ENCODE measurements at regions not wholly inside any gene's neighbourhood (a gene's known extent, or its start where the extent isn't known, plus 50 kb on each side); places are given as distances from the start of the nearest gene placed in this dataset.

DNA sequence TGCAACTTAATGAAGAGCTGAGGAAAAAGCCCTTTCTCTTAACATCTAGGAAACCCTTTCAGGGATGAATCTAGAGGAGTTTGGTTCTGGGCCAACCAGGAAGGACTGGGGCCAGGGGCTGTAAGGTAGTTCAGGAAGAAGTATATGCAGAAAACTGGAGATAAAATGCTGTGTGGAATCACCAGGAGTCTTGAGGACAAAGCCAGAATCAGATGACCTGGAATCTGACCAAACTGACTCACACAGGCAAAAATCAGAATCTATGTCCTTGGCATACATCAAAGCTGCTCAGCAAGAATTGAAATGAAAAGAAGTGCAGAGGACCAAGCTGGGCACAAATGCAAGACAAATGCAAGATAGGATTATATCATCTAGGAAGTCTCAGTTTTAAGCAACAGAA, 59.4 kb upstream of the ATP2C1 start:
- Mint-ChIP-seq H3K36me3 (ENCODE audit: low read depth) (no peaks in the 10 kb centered on the region), H3K27ac (no peak overlapping the region), H3K4me1 (ENCODE audit: low read depth) (no peaks in the 10 kb centered on the region), H3K9me3 (no peaks in the 10 kb centered on the region), H3K27me3 (peaks cover 2% of the 10 kb centered on the region), H3K4me3 (no peak overlapping the region)
- ATAC-seq (no peak), DNase-seq (no peak)
- TF ChIP-seq, protein P1, sequence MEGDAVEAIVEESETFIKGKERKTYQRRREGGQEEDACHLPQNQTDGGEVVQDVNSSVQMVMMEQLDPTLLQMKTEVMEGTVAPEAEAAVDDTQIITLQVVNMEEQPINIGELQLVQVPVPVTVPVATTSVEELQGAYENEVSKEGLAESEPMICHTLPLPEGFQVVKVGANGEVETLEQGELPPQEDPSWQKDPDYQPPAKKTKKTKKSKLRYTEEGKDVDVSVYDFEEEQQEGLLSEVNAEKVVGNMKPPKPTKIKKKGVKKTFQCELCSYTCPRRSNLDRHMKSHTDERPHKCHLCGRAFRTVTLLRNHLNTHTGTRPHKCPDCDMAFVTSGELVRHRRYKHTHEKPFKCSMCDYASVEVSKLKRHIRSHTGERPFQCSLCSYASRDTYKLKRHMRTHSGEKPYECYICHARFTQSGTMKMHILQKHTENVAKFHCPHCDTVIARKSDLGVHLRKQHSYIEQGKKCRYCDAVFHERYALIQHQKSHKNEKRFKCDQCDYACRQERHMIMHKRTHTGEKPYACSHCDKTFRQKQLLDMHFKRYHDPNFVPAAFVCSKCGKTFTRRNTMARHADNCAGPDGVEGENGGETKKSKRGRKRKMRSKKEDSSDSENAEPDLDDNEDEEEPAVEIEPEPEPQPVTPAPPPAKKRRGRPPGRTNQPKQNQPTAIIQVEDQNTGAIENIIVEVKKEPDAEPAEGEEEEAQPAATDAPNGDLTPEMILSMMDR (IDR thresholded peaks at IDR 0.05) = no peak
- intact Hi-C loops (cut with micrococcal nuclease) = no loop called here
- CTCF ChIA-PET = no interaction called here
- POLR2A ChIA-PET = no interaction called here

DNA sequence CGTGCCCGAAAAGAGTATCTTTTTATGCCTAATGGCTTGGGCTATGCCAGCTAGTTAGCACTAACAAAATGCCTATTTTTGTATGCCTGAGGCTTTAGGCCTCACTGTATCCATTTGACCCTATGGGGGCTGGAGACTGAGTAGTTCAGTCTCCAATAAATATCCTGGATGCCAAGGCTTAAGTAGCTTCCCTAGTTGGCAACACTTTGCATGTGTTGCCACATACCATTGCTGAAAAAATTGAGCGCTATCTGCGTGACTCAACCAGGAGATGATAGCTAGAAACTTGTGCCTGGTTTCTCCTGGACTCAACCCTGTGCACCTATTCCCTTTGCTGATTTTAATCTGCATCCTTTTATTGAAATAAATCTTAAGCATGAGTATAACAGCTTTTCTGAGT, 58.4 kb upstream of the ATP2C1 start:
- H3K4me3 Mint-ChIP-seq = no peak overlapping the region
- intact Hi-C loops (cut with micrococcal nuclease) = no loop called here
- CTCF ChIA-PET = no interaction called here
- POLR2A ChIA-PET = no interaction called here
- H3K9me3 Mint-ChIP-seq = no peaks in the 10 kb centered on the region
- H3K36me3 Mint-ChIP-seq (ENCODE audit: low read depth) = no peaks in the 10 kb centered on the region
- peaks cover 6% of the 10 kb centered on the region for H3K4me1 Mint-ChIP-seq (ENCODE audit: low read depth)
- H3K27ac Mint-ChIP-seq = no peak overlapping the region
- peaks cover 2% of the 10 kb centered on the region for H3K27me3 Mint-ChIP-seq
- ATAC-seq = no peak
- TF ChIP-seq, protein P1 (IDR thresholded peaks at IDR 0.05) = no peak
- DNase-seq = no peak

DNA sequence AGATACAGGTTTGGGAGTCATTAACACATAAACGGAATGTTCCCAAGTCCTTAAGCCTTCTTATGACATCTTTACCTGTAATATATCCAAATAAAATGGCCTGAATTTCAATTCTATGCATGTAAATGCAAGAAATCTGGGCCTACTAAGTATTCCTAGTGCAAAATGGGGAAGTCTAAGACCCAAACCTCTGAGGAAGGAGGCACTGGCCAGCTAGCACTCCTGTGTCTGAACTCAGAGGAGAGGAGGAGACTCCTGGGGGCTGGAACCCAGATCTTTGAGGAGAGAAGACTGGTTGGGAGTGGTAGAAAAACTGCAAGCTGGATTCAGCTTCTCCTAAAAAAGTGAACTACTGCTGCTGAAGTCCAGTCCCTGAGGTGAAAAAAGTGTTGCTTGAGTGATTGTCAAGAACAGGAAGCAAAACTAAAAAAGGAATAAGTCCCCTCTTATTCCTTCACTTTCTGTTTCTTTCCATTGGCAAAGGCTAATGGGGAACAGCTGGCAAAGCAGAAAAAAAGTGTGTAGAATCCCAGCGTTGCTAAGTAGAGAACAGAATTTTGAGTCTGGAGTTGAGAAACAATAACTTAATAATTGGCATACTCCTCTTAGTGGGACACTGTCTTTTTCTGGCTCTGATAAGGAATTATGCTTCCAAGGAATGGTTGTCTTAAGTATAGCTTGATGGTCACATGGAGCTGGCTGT, 54.8 kb upstream of the ATP2C1 start:
- CTCF ChIA-PET = interaction anchor here (0.9 to 1.2 kb wide), 2 partner anchors 11 to 79 kb away, joined by 3 to 5 read pairs; no protein-coding TSS in a partner anchor
- intact Hi-C loops (cut with micrococcal nuclease) = no loop called here
- peaks cover 6% of the 10 kb centered on the region for H3K4me1 Mint-ChIP-seq (ENCODE audit: low read depth)
- POLR2A ChIA-PET = no interaction called here
- no peak for ATAC-seq
- H3K27ac Mint-ChIP-seq = no peak overlapping the region
- TF ChIP-seq, protein P1 (IDR thresholded peaks at IDR 0.05) = no peak
- H3K36me3 Mint-ChIP-seq (ENCODE audit: low read depth) = no peaks in the 10 kb centered on the region
- H3K9me3 Mint-ChIP-seq = no peaks in the 10 kb centered on the region
- H3K4me3 Mint-ChIP-seq = no peak overlapping the region
- H3K27me3 Mint-ChIP-seq = peaks cover 3% of the 10 kb centered on the region
- DNase-seq = no peak

DNA sequence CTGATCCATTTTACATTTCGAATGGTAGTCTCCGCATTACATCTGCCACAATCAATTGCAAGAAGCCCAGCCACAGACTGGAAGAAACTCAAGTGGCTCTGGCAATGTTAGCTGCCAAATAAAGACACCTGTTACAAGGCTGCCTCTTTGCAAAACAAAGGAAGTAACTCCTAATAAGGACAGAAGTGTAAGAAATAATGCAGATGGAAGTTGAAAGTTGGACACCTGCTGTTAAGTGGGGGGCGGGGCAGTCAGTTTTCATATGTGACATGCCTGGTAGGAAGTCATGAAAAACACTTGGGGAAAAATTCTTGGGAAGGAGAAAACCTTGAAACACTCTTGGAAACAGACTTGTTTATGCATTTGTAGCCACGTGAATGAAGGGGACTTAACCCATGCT, 54.1 kb upstream of the ATP2C1 start:
- POLR2A ChIA-PET = interaction anchor here (0.8 kb wide), 1 partner anchor 100 kb away, joined by 3 read pairs; no protein-coding TSS in a partner anchor
- H3K9me3 Mint-ChIP-seq = no peaks in the 10 kb centered on the region
- TF ChIP-seq, protein P1 (IDR thresholded peaks at IDR 0.05) = no peak
- H3K27ac Mint-ChIP-seq = no peak overlapping the region
- H3K4me3 Mint-ChIP-seq = no peak overlapping the region
- CTCF ChIA-PET = interaction anchor here (1.2 kb wide), 1 partner anchor 80 kb away, joined by 5 read pairs; no protein-coding TSS in a partner anchor
- DNase-seq (no peak), ATAC-seq (no peak)
- intact Hi-C loops (cut with micrococcal nuclease) = no loop called here
- no peaks in the 10 kb centered on the region for H3K36me3 Mint-ChIP-seq (ENCODE audit: low read depth)
- H3K4me1 Mint-ChIP-seq (ENCODE audit: low read depth) = peaks cover 6% of the 10 kb centered on the region
- H3K27me3 Mint-ChIP-seq = peaks cover 3% of the 10 kb centered on the region

DNA sequence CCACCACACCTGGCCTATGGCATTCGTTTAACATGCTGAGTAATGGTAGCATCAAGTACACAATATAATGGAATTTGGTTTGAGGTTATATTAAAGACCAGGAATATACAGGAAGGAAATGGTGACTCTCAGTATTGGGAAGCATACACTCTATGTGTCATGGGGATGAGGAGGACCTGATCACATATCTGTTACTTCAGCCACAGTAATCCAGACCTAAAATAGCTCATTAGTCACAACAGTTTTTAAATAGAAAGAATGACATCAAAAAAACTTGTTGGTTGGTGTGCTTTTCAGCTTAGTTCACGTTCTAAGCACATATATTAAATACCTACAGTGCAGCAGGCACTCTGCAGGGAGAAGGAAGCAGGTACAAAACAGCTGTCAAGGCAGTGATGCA, 52.5 kb upstream of the ATP2C1 start:
- no peak overlapping the region for H3K4me3 Mint-ChIP-seq
- TF ChIP-seq, protein P1 (IDR thresholded peaks at IDR 0.05) = no peak
- no peaks in the 10 kb centered on the region for H3K9me3 Mint-ChIP-seq
- peaks cover 6% of the 10 kb centered on the region for H3K4me1 Mint-ChIP-seq (ENCODE audit: low read depth)
- H3K27me3 Mint-ChIP-seq = peaks cover 6% of the 10 kb centered on the region
- ChIA-PET POLR2A (no interaction called here), CTCF (no interaction called here)
- DNase-seq (no peak), ATAC-seq (no peak)
- H3K27ac Mint-ChIP-seq = no peak overlapping the region
- intact Hi-C loops (cut with micrococcal nuclease) = no loop called here
- no peaks in the 10 kb centered on the region for H3K36me3 Mint-ChIP-seq (ENCODE audit: low read depth)

Measured in activated CD8-positive, alpha-beta T cell treated with anti-CD3 and anti-CD28 coated beads for 36 hours (primary cell).